Upper lobe of left lung (tissue), 6 donors: ENCODE measurements at regions not wholly inside any gene's neighbourhood (a gene's known extent, or its start where the extent isn't known, plus 50 kb on each side); places are given as distances from the start of the nearest gene placed in this dataset.

Experiments
- ATAC-seq, 2 donors: fragments of 200-7000 bp; cut with Tn5 transposase; one replicate each; pipeline ENCODE4 v1.9.1; 2022; ENCODE audit warnings: mild to moderate bottlenecking in 2 of 2, moderate library complexity in 2 of 2; ENCODE audit not compliant: low FRiP score in 2 of 2
- DNase-seq, 2 donors: peaks; one replicate each; pipeline ENCODE4 v3.0.0-alpha.2; 2019 to 2020
- H3K27ac ChIP-seq, 4 donors: fragments of 200-600 bp; sonication (generic); one replicate each; pipeline ENCODE4 v1.5.1; 2016 to 2019
- H3K27me3 ChIP-seq, 4 donors: fragments of 200-600 bp; sonication (generic); one replicate each; pipeline ENCODE4 v1.5.1; 2017 to 2019
- H3K36me3 ChIP-seq, 4 donors: fragments of 200-600 bp; sonication (generic); one replicate each; pipeline ENCODE4 v1.5.1; 2016 to 2019
- H3K4me1 ChIP-seq, 4 donors: fragments of 200-600 bp; sonication (generic); one replicate each; pipeline ENCODE4 v1.5.1; 2018 to 2019
- H3K4me3 ChIP-seq, 4 donors: fragments of 200-600 bp; sonication (generic); one replicate each; pipeline ENCODE4 v1.5.1; 2017 to 2019; ENCODE audit warnings: mild to moderate bottlenecking in 2 of 4, moderate library complexity in 1 of 4
- H3K9me3 ChIP-seq, 4 donors: fragments of 200-600 bp; sonication (generic); one replicate each; pipeline ENCODE4 v1.5.1; 2018 to 2019
- EP300 ChIP-seq, 4 donors: sonication (generic); formaldehyde crosslinking; IDR thresholded peaks; one replicate each; pipeline ENCODE4 v1.5.1; 2017; ENCODE audit warnings: antibody characterized with exemption in 4 of 4, control low read depth in 2 of 4
- POLR2A ChIP-seq, 4 donors: fragments of 450-650 bp; IDR thresholded peaks; one replicate each; pipeline ENCODE4 v1.5.1; 2016 to 2017; ENCODE audit warnings: antibody characterized with exemption in 4 of 4, mild to moderate bottlenecking in 2 of 4
- POLR2AphosphoS5 ChIP-seq, 2 donors: sonication (generic); formaldehyde crosslinking; IDR thresholded peaks; one replicate each; pipeline ENCODE4 v1.5.1; 2017; ENCODE audit warnings: antibody characterized with exemption in 2 of 2
- WGBS, 2 donors: methylation state at CpG; one replicate each; pipeline ENCODE4 v1.1.5; 2017 to 2018; 5-methylcytosine and 5-hydroxymethylcytosine counted together
- TF ChIP-seq, protein P1 (sequence below), 6 experiments: fragments of 450-650 bp in 4 of 6; fragments of 200-600 bp in 2 of 6; sonication (generic) in 2 of 6; IDR thresholded peaks; one replicate each; pipeline ENCODE4 v1.5.1; 2016 to 2019; ENCODE audit warnings: antibody characterized with exemption in 6 of 6
- donor health status: DM: no; HTN: no; CAD: no; lungs with moderate emphysema.
- donor health status: DM: no; HTN: yes; CAD: no; lungs with severe emphysema.

DNA sequence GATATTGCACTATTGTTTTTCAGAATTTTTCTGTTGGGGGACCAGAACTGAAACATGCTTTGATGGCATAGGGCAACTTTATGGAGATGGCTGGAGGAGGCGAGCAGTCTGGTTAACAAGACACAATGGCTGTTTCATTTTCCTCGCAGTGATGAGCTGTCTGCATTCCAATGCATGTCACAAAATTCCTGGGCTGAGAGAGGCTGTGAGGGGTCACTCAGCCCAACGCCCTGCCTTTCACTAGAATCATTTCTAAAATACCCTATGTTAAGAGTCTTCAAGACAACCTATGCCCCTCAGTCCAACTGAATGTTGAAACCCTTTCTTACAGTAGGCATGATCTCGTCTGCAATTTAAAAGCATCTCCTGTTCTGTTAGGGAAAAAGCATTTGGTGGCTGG, 1090.0 kb downstream of the BCL11A start:
- Histone ChIP-seq H3K27me3 (no peaks in the 10 kb centered on the region), H3K27ac (no peak overlapping the region), H3K4me1 (no peaks in the 10 kb centered on the region), H3K9me3 (no peaks in the 10 kb centered on the region), H3K4me3 (no peak overlapping the region), H3K36me3 (no peaks in the 10 kb centered on the region)
- ATAC-seq (no peak), DNase-seq (no peak)
- WGBS, 2 donors, result 59 to 62% methylated on average over 4 of the region's 4 CpGs
- TF ChIP-seq POLR2AphosphoS5 (IDR thresholded peaks at IDR 0.05), result no peak
- TF ChIP-seq, protein P1, sequence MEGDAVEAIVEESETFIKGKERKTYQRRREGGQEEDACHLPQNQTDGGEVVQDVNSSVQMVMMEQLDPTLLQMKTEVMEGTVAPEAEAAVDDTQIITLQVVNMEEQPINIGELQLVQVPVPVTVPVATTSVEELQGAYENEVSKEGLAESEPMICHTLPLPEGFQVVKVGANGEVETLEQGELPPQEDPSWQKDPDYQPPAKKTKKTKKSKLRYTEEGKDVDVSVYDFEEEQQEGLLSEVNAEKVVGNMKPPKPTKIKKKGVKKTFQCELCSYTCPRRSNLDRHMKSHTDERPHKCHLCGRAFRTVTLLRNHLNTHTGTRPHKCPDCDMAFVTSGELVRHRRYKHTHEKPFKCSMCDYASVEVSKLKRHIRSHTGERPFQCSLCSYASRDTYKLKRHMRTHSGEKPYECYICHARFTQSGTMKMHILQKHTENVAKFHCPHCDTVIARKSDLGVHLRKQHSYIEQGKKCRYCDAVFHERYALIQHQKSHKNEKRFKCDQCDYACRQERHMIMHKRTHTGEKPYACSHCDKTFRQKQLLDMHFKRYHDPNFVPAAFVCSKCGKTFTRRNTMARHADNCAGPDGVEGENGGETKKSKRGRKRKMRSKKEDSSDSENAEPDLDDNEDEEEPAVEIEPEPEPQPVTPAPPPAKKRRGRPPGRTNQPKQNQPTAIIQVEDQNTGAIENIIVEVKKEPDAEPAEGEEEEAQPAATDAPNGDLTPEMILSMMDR (IDR thresholded peaks at IDR 0.05), result no peak
- TF ChIP-seq EP300 (IDR thresholded peaks at IDR 0.05), result no peak
- no peak for TF ChIP-seq POLR2A (IDR thresholded peaks at IDR 0.05)

DNA sequence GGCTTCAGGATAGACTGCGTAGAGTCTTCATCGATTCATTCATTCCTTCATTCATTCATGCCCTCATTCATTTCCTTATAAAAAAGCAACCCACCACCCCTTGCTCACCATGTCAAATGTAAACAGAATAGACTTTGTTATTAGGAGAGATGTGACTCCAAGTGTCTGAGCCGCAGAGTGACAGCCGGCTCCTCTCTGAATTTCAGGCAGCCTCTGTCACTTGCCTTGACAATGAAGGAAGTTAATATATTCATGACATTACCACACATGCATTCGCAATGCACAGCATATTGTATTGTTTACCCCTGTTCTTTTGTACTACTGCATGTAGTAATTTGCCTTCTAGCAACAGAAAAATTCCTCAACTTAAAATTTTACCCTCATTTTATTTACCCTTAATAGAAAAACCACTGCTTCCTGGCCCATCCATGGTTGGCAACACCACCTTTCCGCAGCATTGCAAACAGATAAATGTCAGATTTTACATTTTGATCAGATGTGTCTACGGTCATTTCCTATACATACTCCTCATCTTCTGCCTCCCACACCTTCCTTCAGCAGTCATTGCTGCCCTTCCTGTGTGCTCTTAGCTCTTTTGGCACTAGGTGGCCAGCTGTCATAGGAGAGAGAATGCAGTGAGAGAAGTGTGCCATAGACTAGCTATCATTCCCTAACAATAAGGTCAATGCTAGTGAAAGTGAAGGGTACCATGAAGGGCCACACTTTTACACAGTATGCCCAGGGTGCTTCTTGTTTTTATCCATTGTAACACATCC, 1090.8 kb downstream of the BCL11A start:
- no peak overlapping the region for H3K4me3 ChIP-seq
- no peaks in the 10 kb centered on the region for H3K9me3 ChIP-seq
- WGBS, 2 donors, result 68 to 73% methylated on average over 7 of the region's 7 CpGs
- H3K4me1 ChIP-seq, result no peaks in the 10 kb centered on the region
- H3K27me3 ChIP-seq, result no peaks in the 10 kb centered on the region
- ATAC-seq, result no peak
- no peak overlapping the region for H3K27ac ChIP-seq
- H3K36me3 ChIP-seq, result no peaks in the 10 kb centered on the region
- DNase-seq, result no peak
- TF ChIP-seq EP300 (IDR thresholded peaks at IDR 0.05), result no peak

DNA sequence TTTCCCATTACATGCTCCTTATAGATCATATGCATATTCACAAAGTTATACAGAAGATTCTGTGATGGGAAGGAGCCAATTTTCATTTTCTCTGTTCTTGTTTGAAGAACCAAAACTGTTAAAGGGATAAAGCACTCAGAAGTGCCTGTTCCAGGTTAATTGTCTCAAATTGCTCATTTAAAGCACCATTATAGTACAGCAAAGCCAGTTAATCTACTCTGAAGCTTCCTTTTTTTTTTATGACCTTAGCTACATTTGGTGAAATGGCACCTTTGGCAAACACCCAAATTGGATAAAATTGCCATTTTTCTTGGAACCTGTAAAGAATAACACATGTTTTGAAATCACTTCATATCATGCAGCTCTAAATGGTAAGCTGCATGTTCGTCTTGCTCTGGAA, 1092.3 kb downstream of the BCL11A start:
- no peak overlapping the region for H3K4me3 ChIP-seq
- WGBS, 2 donors, result 53 to 57% methylated on average over 1 of the region's 1 CpG
- H3K36me3 ChIP-seq, result no peaks in the 10 kb centered on the region
- TF ChIP-seq, protein P1 (IDR thresholded peaks at IDR 0.05), result no peak
- TF ChIP-seq POLR2AphosphoS5 (IDR thresholded peaks at IDR 0.05), result no peak
- TF ChIP-seq EP300 (IDR thresholded peaks at IDR 0.05), result no peak
- no peak for TF ChIP-seq POLR2A (IDR thresholded peaks at IDR 0.05)
- no peaks in the 10 kb centered on the region for H3K9me3 ChIP-seq
- ATAC-seq (no peak), DNase-seq (no peak)
- no peak overlapping the region for H3K27ac ChIP-seq
- no peaks in the 10 kb centered on the region for H3K27me3 ChIP-seq
- H3K4me1 ChIP-seq, result no peaks in the 10 kb centered on the region

DNA sequence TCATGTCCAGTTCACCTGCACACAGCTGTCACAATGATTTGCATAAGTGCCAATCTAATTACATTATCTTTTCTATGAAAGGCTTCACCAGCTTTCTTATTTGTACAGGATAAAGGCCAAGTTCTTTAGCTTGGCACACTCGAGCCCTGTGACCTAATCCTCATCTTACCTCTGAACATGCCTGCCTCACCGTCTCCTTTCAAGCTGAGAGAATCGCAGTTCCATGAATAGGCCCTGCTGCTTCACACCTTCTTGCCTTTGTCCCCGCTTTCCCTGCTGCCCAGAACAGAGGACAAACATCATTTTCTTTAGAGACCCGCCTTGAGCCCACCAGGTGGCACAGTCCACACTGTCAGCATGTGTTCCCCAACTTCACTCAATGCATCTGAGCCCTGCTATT, 1094.7 kb downstream of the BCL11A start:
- no peaks in the 10 kb centered on the region for H3K27me3 ChIP-seq
- 59 to 64% methylated on average over 5 of the region's 5 CpGs for WGBS, 2 donors
- no peak overlapping the region for H3K27ac ChIP-seq
- no peak for DNase-seq
- no peak overlapping the region for H3K4me3 ChIP-seq
- no peaks in the 10 kb centered on the region for H3K9me3 ChIP-seq
- no peak for TF ChIP-seq POLR2AphosphoS5 (IDR thresholded peaks at IDR 0.05)
- TF ChIP-seq, protein P1 (IDR thresholded peaks at IDR 0.05), result no peak
- TF ChIP-seq POLR2A (IDR thresholded peaks at IDR 0.05), result no peak
- H3K4me1 ChIP-seq, result no peaks in the 10 kb centered on the region
- no peak for ATAC-seq
- H3K36me3 ChIP-seq, result no peaks in the 10 kb centered on the region

DNA sequence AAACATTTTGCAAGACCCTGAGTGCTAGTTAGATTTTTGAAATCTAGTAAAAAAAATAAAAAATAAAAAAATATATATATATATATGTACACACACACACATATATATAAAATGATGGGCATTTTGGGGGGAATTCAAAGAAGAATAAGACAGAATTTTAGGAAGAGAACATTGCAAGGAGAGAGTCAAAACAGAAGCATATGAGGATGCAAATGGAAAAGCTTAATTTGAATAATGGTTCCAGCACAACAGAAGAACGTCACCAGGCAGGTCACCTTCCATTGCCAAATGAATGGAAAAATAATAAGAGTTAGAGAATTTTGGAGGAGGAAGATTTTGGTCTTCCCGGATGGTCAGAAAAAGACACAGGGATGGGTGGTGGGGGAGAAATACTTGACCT, 1097.2 kb downstream of the BCL11A start:
- H3K4me1 ChIP-seq, result no peaks in the 10 kb centered on the region
- H3K27me3 ChIP-seq, result no peaks in the 10 kb centered on the region
- DNase-seq (no peak), ATAC-seq (no peak)
- H3K4me3 ChIP-seq, result no peak overlapping the region
- H3K27ac ChIP-seq, result no peak overlapping the region
- TF ChIP-seq POLR2AphosphoS5 (IDR thresholded peaks at IDR 0.05) (no peak), POLR2A (IDR thresholded peaks at IDR 0.05) (no peak), EP300 (IDR thresholded peaks at IDR 0.05) (no peak)
- TF ChIP-seq, protein P1 (IDR thresholded peaks at IDR 0.05), result no peak
- no peaks in the 10 kb centered on the region for H3K36me3 ChIP-seq
- no peaks in the 10 kb centered on the region for H3K9me3 ChIP-seq
- WGBS, 2 donors, result 73 to 83% methylated on average over 2 of the region's 2 CpGs
